ENCODE measurements at regions not wholly inside any gene's neighbourhood (a gene's known extent, or its start where the extent isn't known, plus 50 kb on each side); places are given as distances from the start of the nearest gene placed in this dataset.
"Not testable (repeated sequence)": the region's sequence is repeated elsewhere in the genome, so short reads cannot be mapped to it uniquely, and the experiment has no call there.

DNA sequence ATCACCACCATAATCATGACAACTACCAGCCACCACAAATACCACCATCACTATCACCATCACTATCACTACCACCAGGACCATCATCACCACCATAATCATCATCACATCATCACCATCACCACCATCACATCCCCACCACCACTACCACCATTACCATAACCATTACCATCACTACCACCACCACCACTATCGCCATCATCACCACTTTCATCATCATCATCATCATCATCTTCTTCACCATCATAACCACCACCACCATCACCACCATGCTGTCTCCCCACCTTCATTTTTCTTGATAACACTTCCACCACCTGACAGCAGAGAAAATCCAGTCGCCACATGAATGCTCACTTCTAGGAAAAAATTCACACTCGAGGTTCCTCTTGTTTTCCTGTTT lies 253.6 kb downstream of the ANKRD60 start:
- Histone ChIP-seq H3F3A (ENCODE audit: insufficient read depth) (no peaks in the 10 kb centered on the region), H3K9me2 (replicated peaks; ENCODE audit: insufficient read depth, low read length) (no peaks in the 10 kb centered on the region), H4K20me1 (ENCODE audit: low read depth, low read length) (no peaks in the 10 kb centered on the region), H3K4me3 (ENCODE audit: insufficient read depth, low read length, poor library complexity, severe bottlenecking) (no peak overlapping the region), H2AFZ (ENCODE audit: low read depth, low read length, severe bottlenecking) (no peak overlapping the region), H3K27me3 (ENCODE audit: low read length) (no peaks in the 10 kb centered on the region), H3K9ac (ENCODE audit: low read length) (no peak overlapping the region), H3K79me2 (ENCODE audit: insufficient read depth, low read length) (no peaks in the 10 kb centered on the region), H3K36me3 (ENCODE audit: low read length) (no peaks in the 10 kb centered on the region), H3K4me2 (ENCODE audit: low read depth, low read length, poor library complexity, severe bottlenecking) (no peak overlapping the region), H3K9me3 (ENCODE audit: insufficient read depth, low read length) (no peaks in the 10 kb centered on the region), H3K27ac (ENCODE audit: low read depth, low read length) (no peak overlapping the region)
- TF ChIP-seq EZH2phosphoT487 (conservative IDR thresholded peaks at IDR 0.05; ENCODE audit: low read length), result no peak
- TF ChIP-seq, protein P1, sequence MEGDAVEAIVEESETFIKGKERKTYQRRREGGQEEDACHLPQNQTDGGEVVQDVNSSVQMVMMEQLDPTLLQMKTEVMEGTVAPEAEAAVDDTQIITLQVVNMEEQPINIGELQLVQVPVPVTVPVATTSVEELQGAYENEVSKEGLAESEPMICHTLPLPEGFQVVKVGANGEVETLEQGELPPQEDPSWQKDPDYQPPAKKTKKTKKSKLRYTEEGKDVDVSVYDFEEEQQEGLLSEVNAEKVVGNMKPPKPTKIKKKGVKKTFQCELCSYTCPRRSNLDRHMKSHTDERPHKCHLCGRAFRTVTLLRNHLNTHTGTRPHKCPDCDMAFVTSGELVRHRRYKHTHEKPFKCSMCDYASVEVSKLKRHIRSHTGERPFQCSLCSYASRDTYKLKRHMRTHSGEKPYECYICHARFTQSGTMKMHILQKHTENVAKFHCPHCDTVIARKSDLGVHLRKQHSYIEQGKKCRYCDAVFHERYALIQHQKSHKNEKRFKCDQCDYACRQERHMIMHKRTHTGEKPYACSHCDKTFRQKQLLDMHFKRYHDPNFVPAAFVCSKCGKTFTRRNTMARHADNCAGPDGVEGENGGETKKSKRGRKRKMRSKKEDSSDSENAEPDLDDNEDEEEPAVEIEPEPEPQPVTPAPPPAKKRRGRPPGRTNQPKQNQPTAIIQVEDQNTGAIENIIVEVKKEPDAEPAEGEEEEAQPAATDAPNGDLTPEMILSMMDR (IDR thresholded peaks at IDR 0.05; ENCODE audit: insufficient read depth, low read length, poor library complexity, severe bottlenecking), result no peak

DNA sequence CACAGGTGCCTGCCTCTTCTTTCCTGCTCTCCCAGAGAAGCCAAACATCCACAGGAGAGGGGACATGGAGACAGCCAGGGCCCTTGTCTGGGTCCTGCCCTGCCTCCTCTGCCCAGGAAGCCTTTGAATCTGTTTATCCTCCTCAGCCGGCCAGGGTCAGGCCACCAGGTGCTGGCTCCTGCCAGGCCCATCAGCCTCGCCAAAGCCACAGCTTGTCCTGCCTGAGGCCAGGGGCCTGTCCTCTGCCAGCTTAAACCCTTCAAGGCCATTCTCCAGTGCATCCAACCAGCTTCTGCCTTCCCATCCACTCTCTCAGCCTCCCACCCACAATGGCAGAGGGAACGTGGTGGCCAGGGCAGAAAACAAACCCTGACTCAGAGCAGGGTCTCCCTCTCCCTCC lies 254.6 kb downstream of the ANKRD60 start:
- Histone ChIP-seq H3K4me2 (ENCODE audit: low read depth, low read length, poor library complexity, severe bottlenecking) (no peak overlapping the region), H3K9me3 (ENCODE audit: insufficient read depth, low read length) (no peaks in the 10 kb centered on the region), H3K27ac (ENCODE audit: low read depth, low read length) (no peak overlapping the region), H3K9me2 (replicated peaks; ENCODE audit: insufficient read depth, low read length) (no peaks in the 10 kb centered on the region), H3K79me2 (ENCODE audit: insufficient read depth, low read length) (no peaks in the 10 kb centered on the region), H2AFZ (ENCODE audit: low read depth, low read length, severe bottlenecking) (no peak overlapping the region), H3K4me3 (ENCODE audit: insufficient read depth, low read length, poor library complexity, severe bottlenecking) (no peak overlapping the region), H4K20me1 (ENCODE audit: low read depth, low read length) (no peaks in the 10 kb centered on the region), H3K27me3 (ENCODE audit: low read length) (no peaks in the 10 kb centered on the region), H3K36me3 (ENCODE audit: low read length) (no peaks in the 10 kb centered on the region), H3F3A (ENCODE audit: insufficient read depth) (no peaks in the 10 kb centered on the region), H3K9ac (ENCODE audit: low read length) (no peak overlapping the region)
- TF ChIP-seq, protein P1 (IDR thresholded peaks at IDR 0.05; ENCODE audit: insufficient read depth, low read length, poor library complexity, severe bottlenecking), result no peak
- TF ChIP-seq EZH2phosphoT487 (conservative IDR thresholded peaks at IDR 0.05; ENCODE audit: low read length), result no peak

DNA sequence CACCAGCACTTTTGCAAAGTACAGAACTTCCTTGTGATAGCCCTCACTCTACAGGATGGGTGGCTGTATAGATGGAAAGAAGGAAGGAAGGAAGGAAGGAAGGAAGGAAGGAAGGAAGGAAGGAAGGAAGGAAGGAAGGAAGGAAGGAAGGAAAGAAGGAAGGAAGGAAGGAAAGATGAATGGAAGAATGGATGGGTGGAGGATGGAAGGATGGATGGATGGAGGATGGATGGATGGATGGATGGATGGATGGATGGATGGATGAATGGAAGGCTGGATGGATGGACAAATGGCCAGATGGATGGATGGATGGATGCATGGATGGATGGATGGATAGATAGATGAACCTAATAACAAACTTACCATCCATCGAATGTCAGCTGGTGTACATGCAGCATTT lies 256.9 kb downstream of the ANKRD60 start:
- not testable (repeated sequence) for H3K4me3 ChIP-seq (ENCODE audit: insufficient read depth, low read length, poor library complexity, severe bottlenecking); H3K9me2 ChIP-seq (replicated peaks; ENCODE audit: insufficient read depth, low read length); H3K79me2 ChIP-seq (ENCODE audit: insufficient read depth, low read length); H3K27ac ChIP-seq (ENCODE audit: low read depth, low read length); H2AFZ ChIP-seq (ENCODE audit: low read depth, low read length, severe bottlenecking); H4K20me1 ChIP-seq (ENCODE audit: low read depth, low read length); H3K9me3 ChIP-seq (ENCODE audit: insufficient read depth, low read length); H3K27me3 ChIP-seq (ENCODE audit: low read length); H3K36me3 ChIP-seq (ENCODE audit: low read length); H3F3A ChIP-seq (ENCODE audit: insufficient read depth); H3K9ac ChIP-seq (ENCODE audit: low read length); H3K4me2 ChIP-seq (ENCODE audit: low read depth, low read length, poor library complexity, severe bottlenecking)

DNA sequence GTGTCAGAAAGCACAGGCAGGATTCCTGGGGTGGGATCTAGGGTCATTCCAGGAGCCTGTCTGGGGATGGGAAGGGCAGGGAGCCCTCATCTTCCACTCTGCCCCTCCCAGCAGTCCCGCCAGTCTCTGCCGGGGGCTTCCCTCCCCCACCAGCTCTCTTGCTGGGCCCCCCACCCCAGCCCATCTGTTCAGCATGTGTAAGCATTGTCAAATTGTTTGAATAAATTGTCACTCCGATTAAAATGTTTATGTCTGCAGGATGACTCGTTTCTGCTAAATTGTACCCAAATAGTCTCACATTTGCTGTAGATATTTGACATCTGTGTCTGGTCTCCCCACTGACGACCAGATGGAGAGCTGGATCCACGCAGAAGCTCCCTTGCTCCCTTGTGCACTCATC lies 257.6 kb downstream of the ANKRD60 start:
- Histone ChIP-seq H3K9ac (ENCODE audit: low read length) (no peak overlapping the region), H3K4me2 (ENCODE audit: low read depth, low read length, poor library complexity, severe bottlenecking) (no peak overlapping the region), H3K36me3 (ENCODE audit: low read length) (no peaks in the 10 kb centered on the region), H3K4me3 (ENCODE audit: insufficient read depth, low read length, poor library complexity, severe bottlenecking) (no peak overlapping the region), H2AFZ (ENCODE audit: low read depth, low read length, severe bottlenecking) (no peak overlapping the region), H3K27ac (ENCODE audit: low read depth, low read length) (no peak overlapping the region), H3K9me3 (ENCODE audit: insufficient read depth, low read length) (no peaks in the 10 kb centered on the region), H3F3A (ENCODE audit: insufficient read depth) (no peaks in the 10 kb centered on the region), H3K9me2 (replicated peaks; ENCODE audit: insufficient read depth, low read length) (no peaks in the 10 kb centered on the region), H3K79me2 (ENCODE audit: insufficient read depth, low read length) (no peaks in the 10 kb centered on the region), H4K20me1 (ENCODE audit: low read depth, low read length) (no peaks in the 10 kb centered on the region), H3K27me3 (ENCODE audit: low read length) (no peaks in the 10 kb centered on the region)
- no peak for TF ChIP-seq EZH2phosphoT487 (conservative IDR thresholded peaks at IDR 0.05; ENCODE audit: low read length)
- TF ChIP-seq, protein P1 (IDR thresholded peaks at IDR 0.05; ENCODE audit: insufficient read depth, low read length, poor library complexity, severe bottlenecking), result no peak
